Caco-2 (cell line): ENCODE measurements at regions not wholly inside any gene's neighbourhood (a gene's known extent, or its start where the extent isn't known, plus 50 kb on each side); places are given as distances from the start of the nearest gene placed in this dataset.

Source experiments
- BruUV-seq: library from RNA; stranded (reverse); fragments of 400-500 nt; replicated peaks from 2 replicates; lab custom pipeline; 2021; lab: Mats Ljungman, UMichigan
- CTCF ChIA-PET: fragments of 300-600 bp; sonication (Branson Sonifier 250); formaldehyde crosslinking; loops from one replicate; lab custom pipeline; 2022; ENCODE audit warnings: antibody characterized with exemption; lab: Charles Lee
- POLR2A ChIA-PET: fragments of 300-600 bp; sonication (Branson Sonifier 250); formaldehyde crosslinking; loops from one replicate; lab custom pipeline; 2022; ENCODE audit warnings: antibody characterized with exemption; lab: Charles Lee
- DNase-seq, 2 experiments: peaks; one replicate each; pipeline versions ENCODE4 v3.0.0 to v3.0.0-alpha.2; 2020 to 2022
- H3K27me3 ChIP-seq: replicated peaks from 2 replicates; pipeline ENCODE4 v1.6.0; 2011; ENCODE audit warnings: low read length; ENCODE audit not compliant: control insufficient read depth, insufficient read depth
- H3K36me3 ChIP-seq: 2 replicates; pipeline ENCODE4 v1.5.1; 2011; ENCODE audit warnings: low read length; ENCODE audit not compliant: control insufficient read depth, insufficient read depth
- H3K4me1 ChIP-seq: fragments of 250-450 bp; sonication (Bioruptor Pico); 2 replicates; pipeline ENCODE4 v1.5.1; 2020; ENCODE audit warnings: mild to moderate bottlenecking
- H3K4me3 ChIP-seq: 2 replicates; pipeline ENCODE4 v1.5.1; 2011; ENCODE audit warnings: low read depth, mild to moderate bottlenecking, control low read depth, low read length
- H3K9me3 ChIP-seq: fragments of 250-450 bp; sonication (Bioruptor Pico); 2 replicates; pipeline ENCODE4 v1.5.1; 2020; ENCODE audit warnings: mild to moderate bottlenecking, moderate library complexity
- H3K27ac Mint-ChIP-seq: one replicate; pipeline ENCODE4 v1.8.0; 2022; ENCODE audit warnings: mixed read lengths; ENCODE audit not compliant: unreplicated experiment
- H3K27me3 Mint-ChIP-seq: one replicate; pipeline ENCODE4 v1.8.0; 2022; ENCODE audit warnings: mixed read lengths; ENCODE audit not compliant: insufficient read depth, unreplicated experiment
- H3K36me3 Mint-ChIP-seq: one replicate; pipeline ENCODE4 v1.8.0; 2022; ENCODE audit warnings: mild to moderate bottlenecking, mixed read lengths; ENCODE audit not compliant: insufficient read depth, unreplicated experiment
- H3K4me1 Mint-ChIP-seq: one replicate; pipeline ENCODE4 v1.8.0; 2022; ENCODE audit warnings: low read depth, mixed read lengths; ENCODE audit not compliant: unreplicated experiment
- H3K4me3 Mint-ChIP-seq: one replicate; pipeline ENCODE4 v1.8.0; 2022; ENCODE audit warnings: mild to moderate bottlenecking, moderate library complexity, mixed read lengths; ENCODE audit not compliant: unreplicated experiment
- H3K9me3 Mint-ChIP-seq: one replicate; pipeline ENCODE4 v1.8.0; 2022; ENCODE audit warnings: mixed read lengths; ENCODE audit not compliant: unreplicated experiment
- intact Hi-C: fragments of 100-400 bp; cut with micrococcal nuclease; formaldehyde crosslinking; loops from one replicate; pipeline ENCODE4 v1.10.0; 2022; ENCODE audit not compliant: unreplicated experiment
- TF ChIP-seq, protein P1 (sequence below), 2 experiments: fragments of 200-600 bp in 1 of 2; IDR thresholded peaks; 1 replicate in 1 of 2; 2 replicates in 1 of 2; pipeline versions ENCODE4 v1.5.1 to v1.8.0; 2011 to 2022; ENCODE audit warnings: antibody characterized with exemption in 1 of 2, control low read depth in 1 of 2, inconsistent platforms in 1 of 2, low read depth in 1 of 2, low read length in 1 of 2, mild to moderate bottlenecking in 1 of 2, moderate library complexity in 1 of 2; ENCODE audit not compliant: insufficient read depth in 1 of 2, severe bottlenecking in 1 of 2, unreplicated experiment in 1 of 2

DNA sequence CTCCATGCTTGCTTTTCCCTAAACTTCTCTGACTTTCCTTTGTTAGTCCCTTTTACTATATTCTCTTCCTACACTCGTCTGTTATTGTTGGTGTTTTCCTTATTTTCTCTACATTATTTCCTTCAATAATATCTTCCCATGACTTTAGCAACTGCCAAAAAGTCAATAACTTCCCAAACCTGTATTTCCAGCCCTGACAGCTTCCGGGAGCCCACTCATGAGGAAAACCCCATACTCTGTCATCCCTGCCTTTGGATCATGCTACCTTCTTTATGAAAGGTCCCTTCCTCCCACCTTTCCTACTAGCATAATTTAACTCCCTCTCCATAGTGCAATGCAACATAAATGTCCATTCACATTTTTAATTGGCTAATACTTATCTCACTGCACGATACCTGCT is 144.0 kb upstream of the CDH6 start:
- H3K27me3 ChIP-seq = no peaks in the 10 kb centered on the region
- no TSS peak for BruUV-seq
- H3K9me3 Mint-ChIP-seq = no peaks in the 10 kb centered on the region
- H3K27ac Mint-ChIP-seq = no peak overlapping the region
- intact Hi-C loops = no loop called here
- H3K36me3 ChIP-seq = no peaks in the 10 kb centered on the region
- CTCF ChIA-PET = no interaction called here
- no peaks in the 10 kb centered on the region for H3K36me3 Mint-ChIP-seq
- H3K4me1 ChIP-seq = peaks cover 4% of the 10 kb centered on the region; the same call in 1 of the 2 replicates
- H3K9me3 ChIP-seq = no peaks in the 10 kb centered on the region
- H3K4me3 ChIP-seq = no peak overlapping the region
- H3K4me3 Mint-ChIP-seq = no peak overlapping the region
- TF ChIP-seq, protein P1, sequence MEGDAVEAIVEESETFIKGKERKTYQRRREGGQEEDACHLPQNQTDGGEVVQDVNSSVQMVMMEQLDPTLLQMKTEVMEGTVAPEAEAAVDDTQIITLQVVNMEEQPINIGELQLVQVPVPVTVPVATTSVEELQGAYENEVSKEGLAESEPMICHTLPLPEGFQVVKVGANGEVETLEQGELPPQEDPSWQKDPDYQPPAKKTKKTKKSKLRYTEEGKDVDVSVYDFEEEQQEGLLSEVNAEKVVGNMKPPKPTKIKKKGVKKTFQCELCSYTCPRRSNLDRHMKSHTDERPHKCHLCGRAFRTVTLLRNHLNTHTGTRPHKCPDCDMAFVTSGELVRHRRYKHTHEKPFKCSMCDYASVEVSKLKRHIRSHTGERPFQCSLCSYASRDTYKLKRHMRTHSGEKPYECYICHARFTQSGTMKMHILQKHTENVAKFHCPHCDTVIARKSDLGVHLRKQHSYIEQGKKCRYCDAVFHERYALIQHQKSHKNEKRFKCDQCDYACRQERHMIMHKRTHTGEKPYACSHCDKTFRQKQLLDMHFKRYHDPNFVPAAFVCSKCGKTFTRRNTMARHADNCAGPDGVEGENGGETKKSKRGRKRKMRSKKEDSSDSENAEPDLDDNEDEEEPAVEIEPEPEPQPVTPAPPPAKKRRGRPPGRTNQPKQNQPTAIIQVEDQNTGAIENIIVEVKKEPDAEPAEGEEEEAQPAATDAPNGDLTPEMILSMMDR (IDR thresholded peaks at IDR 0.05; ENCODE audit: insufficient read depth in 1 of 2, low read depth in 1 of 2, low read length in 1 of 2, severe bottlenecking in 1 of 2, unreplicated experiment in 1 of 2) = no peak
- peaks cover 16% of the 10 kb centered on the region for H3K4me1 Mint-ChIP-seq
- no peak for DNase-seq
- POLR2A ChIA-PET = no interaction called here
- H3K27me3 Mint-ChIP-seq = no peaks in the 10 kb centered on the region

DNA sequence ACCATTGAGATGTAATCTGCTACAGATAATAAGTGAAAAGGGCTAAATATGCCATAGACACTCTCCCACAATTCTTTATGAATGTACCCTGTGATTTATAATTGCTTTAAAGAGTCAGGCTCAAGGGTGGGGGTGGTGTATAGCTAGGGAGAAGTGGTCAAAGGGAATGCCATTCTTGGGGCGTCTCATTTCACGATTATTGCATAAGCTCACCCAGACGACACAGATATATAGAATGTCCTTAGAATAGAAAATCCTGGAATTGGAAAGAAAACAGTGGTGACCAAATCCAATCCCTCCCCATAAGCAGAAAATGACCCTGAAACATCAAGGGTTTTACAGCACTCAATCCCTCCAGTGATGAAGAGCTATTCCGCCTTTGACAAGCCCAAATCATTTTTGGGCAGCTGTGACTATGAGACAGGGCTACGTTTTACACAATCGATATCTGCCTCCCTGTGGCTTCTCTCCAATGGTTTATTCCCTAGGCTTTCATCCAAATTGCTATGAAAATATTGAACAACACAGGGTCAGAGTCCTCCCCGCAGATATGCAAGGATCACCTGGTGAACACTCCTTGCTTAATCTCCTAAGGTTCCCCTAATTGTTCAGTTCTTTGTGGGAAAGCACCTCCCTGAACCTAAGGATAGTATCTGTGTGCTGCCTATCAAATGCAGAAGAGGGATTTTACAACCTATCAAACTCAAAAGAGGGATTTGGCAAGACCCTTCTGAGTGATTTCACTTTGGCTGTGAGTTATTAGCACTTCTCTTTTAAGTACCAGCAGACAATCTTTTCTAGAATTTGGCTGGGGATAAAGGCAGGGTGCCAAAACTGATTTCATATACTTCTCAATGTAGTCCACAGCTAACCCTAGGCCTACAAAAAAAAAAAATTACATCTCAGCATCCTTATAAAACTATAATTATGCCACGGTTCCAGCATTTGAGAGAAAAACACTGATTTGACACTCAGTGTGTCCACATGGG is 144.9 kb upstream of the CDH6 start:
- TF ChIP-seq, protein P1 (IDR thresholded peaks at IDR 0.05; ENCODE audit: insufficient read depth in 1 of 2, low read depth in 1 of 2, low read length in 1 of 2, severe bottlenecking in 1 of 2, unreplicated experiment in 1 of 2) = no peak
- Histone ChIP-seq H3K36me3 (no peaks in the 10 kb centered on the region), H3K4me3 (no peak overlapping the region), H3K4me1 (peaks cover 4% of the 10 kb centered on the region; the same call in 1 of the 2 replicates), H3K27me3 (no peaks in the 10 kb centered on the region), H3K9me3 (no peaks in the 10 kb centered on the region)
- BruUV-seq = no TSS peak
- H3K9me3 Mint-ChIP-seq = no peaks in the 10 kb centered on the region
- no peak overlapping the region for H3K4me3 Mint-ChIP-seq
- no peaks in the 10 kb centered on the region for H3K27me3 Mint-ChIP-seq
- no peak for DNase-seq
- H3K36me3 Mint-ChIP-seq = no peaks in the 10 kb centered on the region
- intact Hi-C loops = no loop called here
- peaks cover 7% of the 10 kb centered on the region for H3K4me1 Mint-ChIP-seq
- ChIA-PET CTCF (no interaction called here), POLR2A (no interaction called here)
- H3K27ac Mint-ChIP-seq = no peak overlapping the region

DNA sequence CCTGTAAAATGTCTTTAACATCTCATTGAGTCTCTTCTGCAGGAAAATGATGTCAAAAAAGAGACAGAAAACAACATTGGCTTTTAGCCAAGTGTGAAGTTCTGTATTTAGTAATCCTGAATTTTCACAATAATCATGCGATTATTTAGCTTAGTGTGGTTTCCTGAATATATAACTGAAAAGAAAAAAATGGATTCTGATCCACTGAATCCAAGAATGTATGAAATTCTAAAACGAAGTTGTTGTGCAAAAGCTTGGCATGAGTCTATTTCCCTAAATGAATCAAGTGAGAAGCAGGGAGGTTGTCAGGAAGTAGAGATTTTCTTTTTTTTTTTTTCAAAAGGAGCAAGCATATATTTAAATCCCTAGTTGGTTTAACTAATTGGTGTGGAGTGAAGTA is 145.9 kb upstream of the CDH6 start:
- Mint-ChIP-seq H3K4me3 (no peak overlapping the region), H3K9me3 (no peaks in the 10 kb centered on the region), H3K27me3 (no peaks in the 10 kb centered on the region), H3K4me1 (peaks cover 7% of the 10 kb centered on the region), H3K36me3 (no peaks in the 10 kb centered on the region), H3K27ac (no peak overlapping the region)
- CTCF ChIA-PET = no interaction called here
- POLR2A ChIA-PET = no interaction called here
- H3K4me1 ChIP-seq = peaks cover 4% of the 10 kb centered on the region; the same call in 1 of the 2 replicates
- intact Hi-C loops = no loop called here
- no peaks in the 10 kb centered on the region for H3K9me3 ChIP-seq
- no peaks in the 10 kb centered on the region for H3K27me3 ChIP-seq
- no peak for DNase-seq
- no peak overlapping the region for H3K4me3 ChIP-seq
- BruUV-seq = no TSS peak
- H3K36me3 ChIP-seq = no peaks in the 10 kb centered on the region
- TF ChIP-seq, protein P1 (IDR thresholded peaks at IDR 0.05; ENCODE audit: insufficient read depth in 1 of 2, low read depth in 1 of 2, low read length in 1 of 2, severe bottlenecking in 1 of 2, unreplicated experiment in 1 of 2) = no peak
